GM21515 (cell line): ENCODE measurements at regions not wholly inside any gene's neighbourhood (a gene's known extent, or its start where the extent isn't known, plus 50 kb on each side); places are given as distances from the start of the nearest gene placed in this dataset.
"Not testable (repeated sequence)": the region's sequence is repeated elsewhere in the genome, so short reads cannot be mapped to it uniquely, and the experiment has no call there.

Source experiments
- ATAC-seq: cut with Tn5 transposase; IDR thresholded peaks from one replicate; pipeline ENCODE4 v1.9.1; 2021; ENCODE audit not compliant: unreplicated experiment

DNA sequence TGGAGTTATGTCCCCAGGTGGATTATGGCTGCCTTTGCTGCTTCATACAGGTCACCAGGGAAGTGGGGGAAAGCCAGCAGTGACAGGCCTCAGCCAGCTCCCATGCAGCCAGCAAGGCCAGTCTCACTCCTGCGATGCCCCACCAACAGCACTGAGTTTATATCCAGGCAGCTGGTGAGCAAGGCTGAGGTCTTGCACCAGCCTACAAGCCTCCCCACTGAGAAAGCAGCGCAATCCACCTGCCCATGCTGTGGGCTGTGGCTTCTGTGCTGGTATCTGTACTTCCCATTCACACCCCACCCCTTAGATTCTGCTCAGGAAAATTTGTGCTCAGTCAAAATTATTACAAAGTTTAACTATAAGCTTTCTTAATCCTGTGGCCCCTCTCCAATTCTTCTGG lies 153.5 kb downstream of the HHIP start:
- ATAC-seq = no peak

DNA sequence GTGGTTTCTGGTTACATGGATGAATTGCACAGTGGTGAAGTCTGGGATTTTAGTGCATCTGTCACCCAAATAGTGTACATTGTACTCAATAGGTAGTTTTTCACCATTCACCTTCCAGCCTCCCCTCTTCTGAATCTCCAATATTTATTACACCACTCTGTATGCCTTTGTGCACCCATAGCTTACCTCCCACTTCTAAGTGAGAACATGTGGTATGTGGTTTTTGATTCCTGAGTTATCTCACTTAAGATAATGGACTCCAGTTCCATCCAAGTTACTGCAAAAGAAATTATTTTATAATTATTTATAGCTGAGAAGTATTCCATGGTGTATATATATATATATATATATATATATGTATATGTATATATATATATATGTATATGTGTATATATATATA lies 155.8 kb downstream of the HHIP start:
- no peak for ATAC-seq

GRCh38 chr4:144808034-144808433 lies 162.1 kb downstream of the HHIP start:
- no peak for ATAC-seq

DNA sequence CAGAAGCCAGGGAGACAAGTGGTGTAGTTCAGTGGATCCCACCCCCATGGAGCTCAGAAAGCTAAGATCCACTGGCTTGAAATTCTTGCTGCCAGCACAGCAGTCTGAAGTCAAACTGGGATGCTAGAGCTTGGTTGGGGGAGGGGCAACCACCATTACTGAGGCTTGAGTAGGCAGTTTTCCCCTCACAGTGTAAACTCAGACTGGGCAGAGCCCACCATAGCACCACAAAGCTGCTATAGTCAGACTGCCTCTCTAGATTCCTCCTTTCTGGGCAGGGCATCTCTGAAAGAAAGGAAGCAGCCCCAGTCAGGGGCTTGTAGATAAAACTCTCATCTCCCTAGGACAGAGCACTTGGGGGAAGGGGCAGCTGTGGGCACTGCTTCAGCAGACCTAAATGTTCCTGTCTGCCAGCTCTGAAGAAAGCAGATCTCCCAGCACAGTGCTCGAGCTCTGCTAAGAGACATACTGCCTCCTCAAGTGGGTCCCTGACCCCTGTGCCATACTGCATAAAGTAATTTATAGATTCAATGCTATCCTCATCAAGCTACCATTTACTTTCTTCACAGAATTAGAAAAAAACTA lies 163.2 kb downstream of the HHIP start:
- no peak for ATAC-seq

DNA sequence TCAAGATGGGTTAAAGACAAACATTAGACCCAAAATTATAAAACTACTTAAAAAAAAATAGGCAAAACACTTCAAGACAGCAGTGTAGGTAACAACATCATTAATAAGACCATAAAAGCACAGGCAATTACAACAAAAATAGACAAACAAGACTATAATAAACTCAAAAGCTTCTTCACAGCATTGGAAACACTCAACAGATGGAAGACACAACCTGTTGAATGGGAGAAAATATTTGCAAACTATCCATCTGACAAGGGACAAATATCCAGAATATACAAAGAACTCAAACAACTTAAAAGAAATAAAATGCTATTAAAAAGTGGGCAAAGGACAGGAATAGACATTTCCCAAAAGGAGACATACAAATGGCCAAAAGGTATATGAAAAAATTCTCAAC lies 170.7 kb downstream of the HHIP start:
- ATAC-seq = no peak

DNA sequence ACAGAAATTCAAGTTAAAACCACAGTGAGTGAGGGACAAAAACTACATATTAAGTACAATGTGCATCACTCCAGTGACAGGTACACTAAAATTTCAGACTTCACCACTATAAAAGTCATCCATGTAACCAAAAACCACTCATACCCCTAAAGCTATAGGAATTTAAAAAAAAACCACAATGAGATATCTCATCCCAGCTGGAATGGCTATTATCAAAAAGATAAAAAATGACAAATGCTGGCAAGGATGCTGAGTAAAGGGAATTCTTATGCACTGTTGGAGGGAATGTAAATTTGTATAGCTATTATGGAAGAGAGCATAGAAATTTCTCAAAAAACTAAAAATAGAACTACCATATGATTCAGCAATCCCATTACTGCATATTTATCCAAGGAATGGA lies 171.1 kb downstream of the HHIP start:
- no peak for ATAC-seq

- no peak for ATAC-seq
These were observed 172.2 kb downstream of the HHIP start for GRCh38 chr4:144818136-144818535.

DNA sequence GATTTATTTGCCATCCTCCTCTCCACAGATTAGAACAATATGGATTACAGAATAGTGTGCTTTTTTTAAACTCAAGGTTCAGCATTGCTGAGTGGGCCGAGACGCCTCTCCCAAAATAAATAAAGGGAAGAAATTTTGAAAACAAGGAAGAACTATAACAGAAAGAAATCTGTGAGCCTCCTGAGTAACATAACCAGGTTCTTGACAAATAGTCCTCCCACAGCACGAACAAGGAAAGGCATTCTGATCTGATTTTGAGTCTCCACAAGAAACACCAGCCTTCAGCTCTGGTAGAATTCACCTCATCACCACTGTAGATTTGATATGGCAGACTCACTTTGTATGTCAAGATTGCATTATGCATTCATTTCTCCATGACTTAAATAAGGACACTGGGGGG lies 173.6 kb downstream of the HHIP start:
- no peak for ATAC-seq

DNA sequence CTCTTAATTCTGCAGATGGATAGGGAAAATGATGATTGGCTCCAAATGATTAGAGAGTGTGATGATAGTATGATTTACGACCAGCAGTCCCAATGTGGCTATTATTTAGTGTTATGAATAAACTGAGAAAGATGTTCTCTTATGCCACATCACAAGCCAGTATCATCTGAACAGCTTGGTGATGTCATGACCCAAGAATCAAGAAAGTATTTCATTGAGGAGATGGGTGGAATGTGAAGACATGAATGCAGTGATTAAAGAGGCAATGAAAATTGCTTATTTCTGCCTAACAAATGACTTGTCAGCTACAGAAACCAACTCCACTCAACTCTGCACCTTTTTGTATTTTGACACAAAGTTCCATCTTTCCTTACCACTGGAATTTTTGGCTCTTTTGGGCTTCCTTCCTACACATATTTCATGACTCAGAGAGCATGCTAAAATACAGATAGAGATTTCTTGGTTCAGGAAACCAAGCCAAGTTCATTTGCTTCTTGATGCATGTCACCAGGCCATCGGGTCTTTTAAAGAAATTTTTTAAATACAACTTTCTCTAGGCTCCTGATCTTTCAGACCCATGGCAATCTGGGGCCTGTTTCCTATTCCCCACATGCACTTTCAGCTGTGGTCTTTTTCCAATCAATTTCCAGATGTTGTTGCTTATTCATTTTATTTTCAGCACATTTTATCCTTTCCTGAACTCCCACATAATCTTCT lies 174.2 kb downstream of the HHIP start:
- no peak for ATAC-seq

GRCh38 chr4:144820728-144821085 lies 174.8 kb downstream of the HHIP start:
- no peak for ATAC-seq

- ATAC-seq = no peak
These were observed 186.0 kb downstream of the HHIP start for GRCh38 chr4:144831971-144832370.

- no peak for ATAC-seq
These were observed 199.5 kb downstream of the HHIP start for GRCh38 chr4:144845411-144845810.

GRCh38 chr4:144851948-144852347 lies 206.0 kb downstream of the HHIP start:
- ATAC-seq = no peak

- no peak for ATAC-seq
These were observed 215.5 kb downstream of the HHIP start for GRCh38 chr4:144861471-144861870.

- ATAC-seq = no peak
These were observed 216.3 kb downstream of the HHIP start for GRCh38 chr4:144862210-144862609.

DNA sequence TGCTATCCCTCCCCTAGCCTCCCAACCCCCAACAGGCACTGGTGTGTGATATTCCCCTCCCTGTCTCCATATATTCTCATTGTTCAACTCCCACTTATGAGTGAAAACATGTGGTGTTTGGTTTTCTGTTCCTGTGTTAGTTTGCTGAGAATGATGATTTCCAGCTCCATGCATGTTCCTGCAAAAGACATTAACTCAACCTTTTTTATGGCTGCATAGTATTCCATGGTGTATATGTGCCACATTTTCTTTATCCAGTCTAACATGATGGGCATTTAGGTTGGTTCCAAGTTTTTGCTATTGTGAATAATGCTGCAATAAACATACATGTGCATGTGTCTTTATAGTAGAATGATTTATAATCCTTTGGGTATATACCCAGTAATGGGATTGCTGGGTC lies 218.9 kb downstream of the HHIP start:
- not testable (repeated sequence) for ATAC-seq

GRCh38 chr4:144868309-144868708 lies 222.4 kb downstream of the HHIP start:
- no peak for ATAC-seq

DNA sequence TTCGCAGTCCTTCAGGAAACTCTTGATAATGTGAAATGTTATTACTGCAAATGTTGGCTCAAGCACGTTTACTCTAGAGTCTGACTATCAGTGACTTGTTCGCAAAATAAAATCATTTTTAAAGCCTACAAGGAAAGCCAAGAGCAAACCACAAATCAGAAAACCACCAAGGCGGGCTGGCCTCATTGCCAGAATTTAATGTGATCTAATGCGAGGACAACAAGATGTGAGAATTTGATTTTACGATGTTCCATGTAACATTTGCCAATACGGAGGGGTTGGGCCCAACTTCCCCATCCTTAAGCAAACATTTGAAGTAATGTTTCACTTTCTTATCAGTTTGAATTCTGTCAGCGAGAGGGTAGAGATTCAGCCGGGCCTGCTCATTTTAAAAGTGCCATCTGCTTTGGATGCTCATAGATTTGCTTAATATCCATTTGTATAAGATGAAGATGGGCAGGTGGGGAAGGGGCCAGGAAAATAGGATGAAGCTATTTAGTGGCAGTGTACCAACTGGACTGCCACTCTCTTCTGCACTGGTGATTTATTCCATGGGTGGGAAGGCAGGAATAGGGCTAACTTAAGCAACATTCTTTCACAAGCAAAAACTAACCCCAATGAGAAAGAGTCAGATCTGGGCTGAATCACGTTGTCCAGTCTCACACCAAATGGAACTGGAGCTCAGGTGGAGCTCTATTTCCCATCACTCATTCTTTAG lies 225.3 kb downstream of the ANAPC10 start:
- ATAC-seq = no peak

- ATAC-seq = no peak
These were observed 224.6 kb downstream of the ANAPC10 start for GRCh38 chr4:144873226-144873990.

DNA sequence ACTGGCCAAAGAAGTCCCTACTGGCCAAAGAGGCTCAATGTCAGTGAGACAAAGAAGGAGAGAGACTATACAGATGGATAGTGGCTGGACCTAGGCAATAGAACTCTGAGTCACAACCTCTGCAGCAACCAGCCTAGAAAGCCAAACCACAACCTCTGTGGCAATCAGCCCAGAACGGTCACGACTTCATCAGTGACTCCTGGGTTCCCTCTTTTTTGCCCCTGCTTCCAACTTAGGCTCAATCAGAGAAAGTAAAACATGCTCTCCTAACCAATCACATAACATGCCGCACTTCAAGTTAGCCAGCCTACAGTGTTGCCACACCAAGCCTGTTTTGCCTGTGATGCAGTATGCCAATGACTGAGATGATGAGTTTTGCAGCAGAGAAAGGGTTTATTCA lies 203.4 kb downstream of the ANAPC10 start:
- no peak for ATAC-seq

DNA sequence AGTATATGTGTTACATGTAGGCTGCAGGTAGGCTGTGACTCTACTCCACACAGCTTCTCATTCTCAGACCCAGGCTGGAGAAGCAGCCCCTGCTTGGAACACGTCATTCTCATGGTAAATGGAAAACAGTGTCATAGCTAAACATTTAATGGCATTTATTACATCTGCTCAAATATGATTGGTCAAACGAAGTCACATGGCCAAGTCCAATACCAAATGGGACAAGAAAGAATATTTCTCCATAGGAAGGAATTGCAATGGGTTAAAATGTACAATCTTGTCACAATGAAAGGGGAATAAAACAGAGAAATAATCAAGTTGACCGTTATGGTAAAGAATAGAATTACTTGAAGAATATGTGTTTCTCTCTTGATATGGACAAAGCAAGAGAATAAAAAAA lies 198.6 kb downstream of the ANAPC10 start:
- ATAC-seq = no peak

DNA sequence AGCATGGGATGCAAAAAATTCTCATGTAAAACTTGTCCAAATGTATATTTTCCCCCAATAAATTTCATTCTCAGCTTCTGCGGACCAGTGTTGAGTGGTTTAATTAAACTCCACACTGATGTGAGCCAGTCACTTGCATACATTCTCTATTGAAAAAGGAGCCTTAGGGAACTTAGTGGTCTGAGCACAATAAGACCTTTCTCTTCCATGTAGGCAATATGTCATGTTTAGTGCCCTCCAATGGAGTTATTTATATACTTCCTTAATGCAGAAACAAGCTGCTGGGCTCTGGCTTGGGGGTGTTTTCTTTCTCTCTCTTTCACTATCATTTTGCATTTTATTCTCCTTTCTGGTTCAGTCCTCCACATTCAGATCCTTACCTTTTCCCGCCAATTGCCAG lies 196.9 kb downstream of the ANAPC10 start:
- no peak for ATAC-seq
